IMR-90 (cell line): ENCODE measurements at regions not wholly inside any gene's neighbourhood (a gene's known extent, or its start where the extent isn't known, plus 50 kb on each side); places are given as distances from the start of the nearest gene placed in this dataset.
A peak's percentile ranks its signal among the peaks of the same experiment; 100 is the strongest.

ENCODE experiments used
- ATAC-seq: fragments of 200-7000 bp; cut with Tn5 transposase; 2 replicates; pipeline ENCODE4 v1.9.1; 2020; ENCODE audit warnings: low read depth, mild to moderate bottlenecking, moderate library complexity
- BruUV-seq: library from RNA; stranded (reverse); fragments of 400-500 nt; replicated peaks from 2 replicates; lab custom pipeline; 2021; lab: Mats Ljungman, UMichigan
- CTCF ChIA-PET: fragments of 300-600 bp; formaldehyde crosslinking; extraction: SDS; loops from one replicate; lab custom pipeline; 2021; ENCODE audit warnings: antibody characterized with exemption; lab: Yijun Ruan, JAX
- POLR2A ChIA-PET: fragments of 300-600 bp; sonication (Branson Sonifier 250); formaldehyde crosslinking; loops from one replicate; lab custom pipeline; 2022; ENCODE audit warnings: antibody characterized with exemption; ENCODE audit not compliant: unreplicated experiment; lab: Charles Lee
- DNase-seq: peaks from one replicate; pipeline ENCODE4 v3.0.0; 2013
- H2AFZ ChIP-seq: replicated peaks from 2 replicates; pipeline ENCODE3; 2013; ENCODE audit warnings: low read length, mild to moderate bottlenecking; ENCODE audit not compliant: poor library complexity
- H2AK5ac ChIP-seq: 2 replicates; pipeline ENCODE4 v1.6.1; 2013; ENCODE audit warnings: low read depth, low read length, inconsistent platforms
- H2AK9ac ChIP-seq: replicated peaks from 2 replicates; pipeline ENCODE3; 2013; ENCODE audit warnings: mild to moderate bottlenecking, low read depth, low read length, moderate library complexity; ENCODE audit not compliant: poor library complexity
- H2BK120ac ChIP-seq: 2 replicates; pipeline ENCODE4 v1.6.1; 2013; ENCODE audit warnings: low read depth, low read length, inconsistent platforms
- H2BK15ac ChIP-seq: 3 replicates; pipeline ENCODE4 v1.6.1; 2013; ENCODE audit warnings: low read depth, low read length, inconsistent platforms
- H2BK20ac ChIP-seq: 2 replicates; pipeline ENCODE4 v1.6.1; 2013; ENCODE audit warnings: low read depth, mild to moderate bottlenecking, inconsistent platforms, low read length, moderate library complexity
- H2BK5ac ChIP-seq: 2 replicates; pipeline ENCODE4 v1.6.1; 2013; ENCODE audit warnings: mild to moderate bottlenecking, low read depth, low read length, inconsistent platforms; ENCODE audit not compliant: poor library complexity, severe bottlenecking
- H3K14ac ChIP-seq: replicated peaks from 2 replicates; pipeline ENCODE4 v1.6.1; 2013; ENCODE audit warnings: low read depth, low read length, inconsistent platforms
- H3K18ac ChIP-seq: 2 replicates; pipeline ENCODE4 v1.6.1; 2013; ENCODE audit warnings: low read depth, low read length, control low read depth
- H3K23ac ChIP-seq: 2 replicates; pipeline ENCODE4 v1.6.1; 2013; ENCODE audit warnings: low read depth, low read length, inconsistent platforms
- H3K27ac ChIP-seq: 2 replicates; pipeline ENCODE4 v1.5.1; 2013; ENCODE audit warnings: mild to moderate bottlenecking, control low read depth, low read length; ENCODE audit not compliant: insufficient read depth
- H3K27me3 ChIP-seq: 2 replicates; pipeline ENCODE4 v1.6.1; 2013; ENCODE audit warnings: low read length; ENCODE audit not compliant: control insufficient read depth, insufficient read depth
- H3K36me3 ChIP-seq: 2 replicates; pipeline ENCODE4 v1.6.1; 2013; ENCODE audit warnings: low read length, mixed read lengths; ENCODE audit not compliant: control insufficient read depth, insufficient read depth
- H3K4ac ChIP-seq: 2 replicates; pipeline ENCODE4 v1.6.1; 2013; ENCODE audit warnings: low read depth, low read length, inconsistent platforms
- H3K4me1 ChIP-seq: 2 replicates; pipeline ENCODE4 v1.6.1; 2013; ENCODE audit warnings: low read length, mixed read lengths; ENCODE audit not compliant: control insufficient read depth, insufficient read depth
- H3K4me2 ChIP-seq: 2 replicates; pipeline ENCODE4 v1.6.1; 2013; ENCODE audit warnings: low read depth, mild to moderate bottlenecking, control low read depth, low read length, moderate library complexity
- H3K4me3 ChIP-seq: 2 replicates; pipeline ENCODE4 v1.5.1; 2013; ENCODE audit warnings: low read depth, mild to moderate bottlenecking, control low read depth, low read length, moderate library complexity; ENCODE audit not compliant: insufficient read depth
- H3K56ac ChIP-seq: 2 replicates; pipeline ENCODE4 v1.6.1; 2013; ENCODE audit warnings: low read length, inconsistent platforms; ENCODE audit not compliant: insufficient read depth; ENCODE audit errors: extremely low read depth
- H3K79me1 ChIP-seq, 2 experiments: 2 replicates each; pipeline ENCODE4 v1.6.1; 2013; ENCODE audit warnings: low read length in 2 of 2, inconsistent platforms in 1 of 2, low read depth in 1 of 2
- H3K9ac ChIP-seq: 2 replicates; pipeline ENCODE4 v1.6.1; 2013; ENCODE audit warnings: low read depth, low read length, control low read depth
- H3K9me1 ChIP-seq: 2 replicates; pipeline ENCODE4 v1.6.1; 2013; ENCODE audit warnings: low read length, inconsistent platforms; ENCODE audit not compliant: insufficient read depth
- H3K9me3 ChIP-seq: 2 replicates; pipeline ENCODE4 v1.6.1; 2013; ENCODE audit warnings: low read length; ENCODE audit not compliant: control insufficient read depth, insufficient read depth
- H4K20me1 ChIP-seq: 2 replicates; pipeline ENCODE4 v1.6.1; 2013; ENCODE audit warnings: low read length, inconsistent platforms; ENCODE audit not compliant: insufficient read depth
- H4K5ac ChIP-seq: 2 replicates; pipeline ENCODE4 v1.6.1; 2013; ENCODE audit warnings: mild to moderate bottlenecking, low read depth, low read length, control low read depth
- H4K8ac ChIP-seq, 2 experiments: 2 replicates each; pipeline ENCODE4 v1.6.1; 2013; ENCODE audit warnings: low read depth in 2 of 2, low read length in 2 of 2, control low read depth in 1 of 2, inconsistent platforms in 1 of 2
- H4K91ac ChIP-seq: 2 replicates; pipeline ENCODE4 v1.6.1; 2013; ENCODE audit warnings: low read depth, low read length, inconsistent platforms; ENCODE audit not compliant: insufficient read depth
- CEBPB ChIP-seq: IDR thresholded peaks from 2 replicates; pipeline ENCODE4 v1.6.1; 2012; ENCODE audit warnings: low read depth, low read length, improper control_type of control experiment
- CHD1 ChIP-seq: IDR thresholded peaks from 2 replicates; pipeline ENCODE4 v1.6.1; 2012; ENCODE audit warnings: low read depth, low read length, improper control_type of control experiment
- CTCF ChIP-seq: conservative IDR thresholded peaks from 2 replicates; pipeline ENCODE4 v1.5.1; 2012; ENCODE audit warnings: mild to moderate bottlenecking, low read depth, low read length, improper control_type of control experiment
- MAZ ChIP-seq: IDR thresholded peaks from 2 replicates; pipeline ENCODE4 v1.6.1; 2012; ENCODE audit warnings: low read depth, mild to moderate bottlenecking, low read length, improper control_type of control experiment, moderate library complexity, borderline replicate concordance
- MXI1 ChIP-seq: IDR thresholded peaks from 2 replicates; pipeline ENCODE4 v1.6.1; 2012; ENCODE audit warnings: low read depth, mild to moderate bottlenecking, low read length, moderate library complexity, borderline replicate concordance
- POLR2A ChIP-seq: IDR thresholded peaks from 2 replicates; pipeline ENCODE4 v1.6.1; 2012; ENCODE audit warnings: mild to moderate bottlenecking, low read depth, low read length
- RCOR1 ChIP-seq: IDR thresholded peaks from 2 replicates; pipeline ENCODE4 v1.6.1; 2012; ENCODE audit warnings: mild to moderate bottlenecking, low read length, improper control_type of control experiment; ENCODE audit not compliant: insufficient replicate concordance
- WGBS, 2 experiments: methylation state at CpG; one replicate each; pipeline versions ENCODE4 v1.1.5 to v1.1.7; 2013; ENCODE audit warnings: missing lambda C conversion rate in 2 of 2; ENCODE audit not compliant: insufficient read length in 1 of 2; ENCODE audit errors: extremely low coverage in 2 of 2; 5-methylcytosine and 5-hydroxymethylcytosine counted together
- dilution Hi-C: fragments of 300-500 bp; cut with HindIII; formaldehyde crosslinking; loops from one replicate; pipeline ENCODE4 v1.14.3; 2018; ENCODE audit warnings: low sequenced_read_pairs; ENCODE audit not compliant: unreplicated experiment
- in situ Hi-C: fragments of 300-500 bp; cut with MboI; formaldehyde crosslinking; loops from 3 replicates; pipeline ENCODE4 v1.14.3; 2019; ENCODE audit warnings: low sequenced_read_pairs, inconsistent platforms, mixed read lengths
- intact Hi-C: fragments of 100-400 bp; cut with micrococcal nuclease; formaldehyde crosslinking; loops from 2 replicates; pipeline ENCODE4 v1.10.0; 2022
- TF ChIP-seq, protein P1 (sequence below): fragments of 150-350 bp; IDR thresholded peaks from 2 replicates; pipeline ENCODE4 v1.6.1; 2016; ENCODE audit warnings: low read depth, mild to moderate bottlenecking, low read length, moderate library complexity, borderline replicate concordance

DNA sequence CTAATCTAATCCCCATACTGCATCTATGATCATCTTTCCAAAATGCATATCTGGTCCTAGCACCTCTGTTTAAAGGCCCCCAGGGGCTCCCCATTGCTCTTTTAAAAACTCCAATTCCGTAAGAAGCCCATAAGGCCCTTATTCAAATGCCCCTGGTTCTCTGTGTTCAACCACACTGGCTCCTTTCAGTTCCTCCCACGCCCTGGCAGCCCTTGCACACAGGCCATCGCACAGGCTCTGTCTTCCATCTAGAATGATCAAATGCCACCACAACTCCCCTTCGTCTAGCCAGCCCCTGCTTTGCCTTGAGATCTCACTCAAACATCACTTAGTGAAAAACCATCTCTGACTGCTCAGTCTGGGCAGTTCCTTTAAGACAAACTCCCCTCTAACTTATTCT is 112.9 kb upstream of the LYZL2 start:
- peak overlapping the region; percentile 96; the same call in 2 of the 3 replicates for H2BK15ac ChIP-seq
- no peaks in the 10 kb centered on the region for H3K27me3 ChIP-seq
- no TSS peak for BruUV-seq
- no peak overlapping the region for H2AFZ ChIP-seq
- 79% methylated on average over 3 of the region's 4 CpGs; no CpG with 5 or more reads in 1 of the 2 experiments for WGBS, 2 experiments
- DNase-seq (no peak), ATAC-seq (no peak)
- intact Hi-C loops, result no loop called here
- H3K4me2 ChIP-seq, result no peak overlapping the region
- H3K4ac ChIP-seq, result peak overlapping the region; percentile 75
- H3K9ac ChIP-seq, result no peak overlapping the region
- TF ChIP-seq CTCF, result no peak
- TF ChIP-seq POLR2A, result no peak
- no peak for TF ChIP-seq CHD1
- TF ChIP-seq MAZ, result no peak
- no peak for TF ChIP-seq CEBPB
- TF ChIP-seq MXI1, result no peak
- no peak for TF ChIP-seq RCOR1
- TF ChIP-seq, protein P1, sequence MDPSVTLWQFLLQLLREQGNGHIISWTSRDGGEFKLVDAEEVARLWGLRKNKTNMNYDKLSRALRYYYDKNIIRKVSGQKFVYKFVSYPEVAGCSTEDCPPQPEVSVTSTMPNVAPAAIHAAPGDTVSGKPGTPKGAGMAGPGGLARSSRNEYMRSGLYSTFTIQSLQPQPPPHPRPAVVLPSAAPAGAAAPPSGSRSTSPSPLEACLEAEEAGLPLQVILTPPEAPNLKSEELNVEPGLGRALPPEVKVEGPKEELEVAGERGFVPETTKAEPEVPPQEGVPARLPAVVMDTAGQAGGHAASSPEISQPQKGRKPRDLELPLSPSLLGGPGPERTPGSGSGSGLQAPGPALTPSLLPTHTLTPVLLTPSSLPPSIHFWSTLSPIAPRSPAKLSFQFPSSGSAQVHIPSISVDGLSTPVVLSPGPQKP, result no peak
- H2AK9ac ChIP-seq, result no peak overlapping the region
- H3K56ac ChIP-seq, result no peak overlapping the region
- H3K9me1 ChIP-seq, result peaks cover 18% of the 10 kb centered on the region
- H4K20me1 ChIP-seq, result no peaks in the 10 kb centered on the region
- H3K9me3 ChIP-seq, result no peaks in the 10 kb centered on the region
- H2BK120ac ChIP-seq, result peak overlapping the region; percentile 70
- peak overlapping the region; percentile 47; the same call in 1 of the 2 replicates for H3K18ac ChIP-seq
- H3K4me1 ChIP-seq, result peaks cover 10% of the 10 kb centered on the region
- H2AK5ac ChIP-seq, result peak overlapping the region; percentile 76
- H4K8ac ChIP-seq, result peak overlapping the region in 1 of 2 experiments; percentile 37; a peak in 1 of 4 replicates
- dilution Hi-C loops, result no loop called here
- no peak overlapping the region for H3K4me3 ChIP-seq
- no peak overlapping the region for H3K27ac ChIP-seq
- no peaks in the 10 kb centered on the region for H3K36me3 ChIP-seq
- POLR2A ChIA-PET, result no interaction called here
- no peak overlapping the region for H4K91ac ChIP-seq
- H2BK5ac ChIP-seq, result no peak overlapping the region
- H3K14ac ChIP-seq, result no peak overlapping the region; the same call in 1 of the 2 replicates
- CTCF ChIA-PET, result interaction anchor here (1.0 kb wide), 1 partner anchor 10 kb away, joined by 3 read pairs; no protein-coding TSS in a partner anchor
- no peak overlapping the region for H3K23ac ChIP-seq
- peak overlapping the region; percentile 56; the same call in 1 of the 2 replicates for H4K5ac ChIP-seq
- H3K79me1 ChIP-seq, result peaks cover 0 to 8% of the 10 kb centered on the region in 2 experiments; a peak in 2 of 4 replicates
- peak overlapping the region; percentile 52 for H2BK20ac ChIP-seq
- in situ Hi-C loops, result loop anchor here (10.0 kb wide), 2 partner anchors 762 to 1072 kb away; no protein-coding TSS in a partner anchor
